ENCODE measurements at regions not wholly inside any gene's neighbourhood (a gene's known extent, or its start where the extent isn't known, plus 50 kb on each side); places are given as distances from the start of the nearest gene placed in this dataset.
A peak's percentile ranks its signal among the peaks of the same experiment; 100 is the strongest.

GRCh38 chr9:135240871-135241311, 153.4 kb downstream of the OLFM1 start:
- DNase-seq, result no peak

GRCh38 chr9:135241381-135242048, 154.0 kb downstream of the OLFM1 start:
- no peak for DNase-seq

- no peak for DNase-seq
Measured at GRCh38 chr9:135242049-135242396, 154.6 kb downstream of the OLFM1 start.

GRCh38 chr9:135242406-135242805, 154.9 kb downstream of the OLFM1 start:
- DNase-seq, result no peak

GRCh38 chr9:135243201-135244190, 156.0 kb downstream of the OLFM1 start:
- DNase-seq, result no peak

- DNase-seq, result no peak
Measured at GRCh38 chr9:135244271-135245221, 157.1 kb downstream of the OLFM1 start.

GRCh38 chr9:135245482-135246247, 158.2 kb downstream of the OLFM1 start:
- no peak for DNase-seq

- no peak for DNase-seq
Measured at GRCh38 chr9:135246248-135247205, 159.1 kb downstream of the OLFM1 start.

- no peak for DNase-seq
Measured at GRCh38 chr9:135247227-135247930, 159.9 kb downstream of the OLFM1 start.

- DNase-seq, result no peak
Measured at GRCh38 chr9:135248111-135248510, 160.6 kb downstream of the OLFM1 start.

GRCh38 chr9:135248721-135249120, 161.3 kb downstream of the OLFM1 start:
- DNase-seq, result no peak

- DNase-seq, result no peak
Measured at GRCh38 chr9:135249191-135249590, 161.7 kb downstream of the OLFM1 start.

GRCh38 chr9:135249711-135250110, 162.2 kb downstream of the OLFM1 start:
- no peak for DNase-seq

GRCh38 chr9:135251331-135251761, 163.9 kb downstream of the OLFM1 start:
- DNase-seq, result no peak

- DNase-seq, result no peak
Measured at GRCh38 chr9:135251996-135252760, 164.7 kb downstream of the OLFM1 start.

GRCh38 chr9:135252980-135253304, 165.5 kb downstream of the OLFM1 start:
- no peak for DNase-seq

- no peak for DNase-seq
Measured at GRCh38 chr9:135253305-135254004, 166.0 kb downstream of the OLFM1 start.

- DNase-seq, result peak; percentile 25
Measured at GRCh38 chr9:135254176-135255032, 166.9 kb downstream of the OLFM1 start.

All from retina (tissue), 1 donor.